HG03108 (cell line): ENCODE measurements at regions not wholly inside any gene's neighbourhood (a gene's known extent, or its start where the extent isn't known, plus 50 kb on each side); places are given as distances from the start of the nearest gene placed in this dataset.

Experiments used
- ATAC-seq: cut with Tn5 transposase; IDR thresholded peaks from one replicate; pipeline ENCODE4 v1.9.1; 2021; ENCODE audit warnings: moderate library complexity; ENCODE audit not compliant: unreplicated experiment

DNA sequence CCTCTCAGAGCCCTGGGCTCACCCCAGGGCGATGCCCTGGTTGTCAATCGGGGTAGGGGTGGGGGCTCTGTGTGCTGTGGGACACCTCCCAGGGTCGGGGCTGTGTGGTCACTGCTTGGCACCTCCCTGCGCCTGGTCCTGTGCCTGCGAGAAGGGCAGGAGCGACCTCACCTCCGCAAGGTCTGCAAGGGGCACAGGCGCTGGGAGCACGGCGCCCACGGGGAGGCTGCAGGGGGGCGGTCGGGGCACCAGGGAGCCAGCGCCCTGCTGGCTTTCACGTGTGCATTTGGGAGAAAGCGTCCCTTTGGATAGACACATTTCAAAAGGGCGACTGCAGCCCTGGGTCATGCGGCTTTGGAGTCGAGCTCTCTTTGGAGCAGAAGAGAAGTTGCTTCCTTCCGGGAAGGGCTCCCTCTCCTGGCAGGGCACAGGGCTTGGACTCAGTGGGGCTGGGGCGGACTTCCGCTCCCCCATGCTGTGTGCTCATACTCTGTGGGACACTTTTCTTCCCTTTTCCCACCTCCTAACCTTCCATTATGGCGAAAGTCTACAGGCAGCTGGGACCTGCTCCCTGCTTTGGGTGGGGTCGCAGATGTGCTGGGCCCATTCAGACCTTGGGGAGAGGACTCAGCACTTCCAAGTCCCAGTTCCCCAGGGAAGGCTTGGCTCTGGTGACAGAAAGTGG lies 52.9 kb upstream of the SLC28A3 start:
- no peak for ATAC-seq

DNA sequence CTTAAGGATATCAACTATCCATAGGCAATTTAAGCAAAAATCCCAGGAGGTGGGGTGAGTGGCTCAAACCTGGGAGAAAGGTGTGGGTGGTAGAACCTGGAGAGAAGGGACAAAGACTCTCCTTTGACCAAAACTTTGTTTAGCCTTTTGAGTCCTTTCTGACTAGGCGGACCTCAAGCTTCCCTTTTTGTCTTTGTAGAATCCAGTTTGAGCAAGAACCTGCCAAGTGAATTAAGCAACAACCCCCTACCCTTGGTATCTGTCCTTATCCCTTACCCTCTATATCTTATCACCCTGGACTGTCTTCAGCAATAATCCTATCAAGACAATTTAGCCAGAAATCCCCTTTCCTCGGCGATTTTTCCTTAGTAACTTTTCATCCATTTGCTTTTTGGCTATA lies 53.5 kb upstream of the SLC28A3 start:
- no peak for ATAC-seq

DNA sequence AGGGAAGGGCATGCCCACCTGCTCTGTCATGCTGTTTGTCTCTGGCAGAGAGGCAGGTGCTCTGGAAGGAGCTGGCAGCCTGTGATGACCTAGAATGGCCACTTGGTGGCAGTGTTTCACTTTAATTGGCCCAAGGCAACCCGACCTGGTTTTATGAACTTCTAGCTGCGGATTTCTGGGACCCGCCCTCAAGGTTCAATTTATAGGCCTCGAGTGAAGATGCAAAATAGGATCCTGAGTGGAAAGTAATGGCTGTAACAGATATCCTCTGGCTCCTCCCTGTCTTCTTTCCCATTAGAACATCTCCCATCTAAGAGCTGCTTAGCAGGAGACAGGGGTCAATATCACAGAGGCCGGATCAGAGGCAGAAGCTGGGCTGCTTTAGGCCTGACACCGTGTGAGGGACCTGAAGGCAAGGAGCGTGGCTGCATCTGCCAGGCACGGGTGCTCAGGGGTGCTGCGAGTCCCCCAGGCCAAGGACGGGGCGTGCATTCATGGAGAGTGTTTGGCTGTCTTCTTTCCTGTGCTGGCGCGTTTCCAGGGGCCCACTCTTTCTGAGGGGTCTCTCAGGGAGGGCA lies 56.7 kb upstream of the SLC28A3 start:
- peak; percentile 61 for ATAC-seq

- ATAC-seq, result no peak
Measured at GRCh38 chr9:84397822-84398221, 57.3 kb upstream of the SLC28A3 start.

GRCh38 chr9:84402517-84402916 lies 62.0 kb upstream of the SLC28A3 start:
- ATAC-seq, result no peak

- ATAC-seq, result no peak
Measured at GRCh38 chr9:84403288-84403687, 62.7 kb upstream of the SLC28A3 start.

- ATAC-seq, result no peak
Measured at GRCh38 chr9:84404095-84404686, 63.6 kb upstream of the SLC28A3 start.

DNA sequence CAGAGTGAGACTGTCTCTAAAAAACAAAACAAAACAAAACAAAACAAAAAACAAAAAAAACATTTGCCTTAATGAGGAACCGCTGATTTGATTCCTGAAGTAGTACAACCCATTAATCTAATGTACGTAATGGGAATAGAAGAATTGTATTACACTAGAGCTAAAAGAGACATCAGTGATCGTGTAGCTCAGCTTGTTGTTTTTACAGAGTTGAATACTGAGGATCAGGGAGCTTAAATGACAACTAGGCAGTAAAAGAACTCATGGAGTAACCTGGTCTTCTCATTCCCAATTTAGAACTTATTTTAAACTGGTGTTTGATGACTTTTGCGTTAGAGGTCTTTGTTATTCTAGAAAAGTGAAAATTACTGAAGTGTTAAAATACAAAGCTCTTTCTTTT lies 65.1 kb upstream of the SLC28A3 start:
- no peak for ATAC-seq

GRCh38 chr9:84408416-84408815 lies 67.9 kb upstream of the SLC28A3 start:
- ATAC-seq, result no peak

- ATAC-seq, result no peak
Measured at GRCh38 chr9:84411683-84412267, 71.2 kb upstream of the SLC28A3 start.

GRCh38 chr9:84412654-84413053 lies 72.1 kb upstream of the SLC28A3 start:
- ATAC-seq, result no peak

DNA sequence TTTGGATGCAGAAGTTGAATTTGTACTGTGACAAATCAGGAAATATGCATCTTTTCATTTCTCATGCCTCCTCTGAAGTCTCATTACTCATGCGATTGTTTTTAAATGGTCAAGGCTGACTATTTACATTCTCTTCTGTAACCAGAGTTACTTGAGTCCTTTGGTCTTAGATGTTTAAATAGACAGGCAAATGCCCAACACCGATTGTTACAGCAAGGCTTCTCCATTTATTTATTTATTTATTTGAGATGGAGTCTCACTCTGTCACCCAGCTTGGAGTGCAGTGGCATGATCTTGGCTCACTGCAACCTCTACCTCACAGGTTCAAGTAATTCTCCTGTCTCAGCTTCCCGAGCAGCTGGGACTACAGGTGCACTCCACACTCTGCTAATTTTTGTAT lies 72.7 kb upstream of the SLC28A3 start:
- ATAC-seq, result no peak

DNA sequence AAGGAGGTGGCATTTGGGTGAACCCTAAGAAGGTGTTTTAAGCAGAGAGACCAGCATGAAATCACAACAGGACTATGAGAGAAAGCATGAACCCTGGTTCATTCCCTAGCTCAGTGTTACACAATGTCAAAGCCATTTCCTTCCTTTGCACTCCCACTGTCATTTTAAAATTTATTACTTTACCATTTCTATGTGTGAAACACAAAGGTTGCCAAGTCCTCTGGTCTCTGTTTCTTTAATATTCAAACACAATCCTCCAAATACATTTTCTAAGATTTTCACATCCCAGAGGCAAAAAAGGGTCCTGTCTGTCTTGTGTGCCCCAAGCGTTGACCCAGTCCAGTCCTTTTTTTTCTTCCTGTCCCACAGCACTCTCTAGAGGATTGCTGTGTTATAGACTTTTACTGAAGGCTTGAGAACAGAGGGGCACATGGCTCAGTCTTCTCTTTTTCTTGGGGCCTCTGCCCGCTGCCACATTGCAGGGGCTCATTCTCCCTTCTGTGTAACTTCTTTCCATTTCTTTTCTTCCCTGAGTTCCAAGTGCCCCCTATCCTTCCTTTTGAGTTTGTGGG lies 78.6 kb upstream of the SLC28A3 start:
- no peak for ATAC-seq

GRCh38 chr9:84424931-84425330 lies 84.4 kb upstream of the SLC28A3 start:
- ATAC-seq, result no peak

- ATAC-seq, result no peak
Measured at GRCh38 chr9:84432746-84433145, 92.2 kb upstream of the SLC28A3 start.

GRCh38 chr9:84435902-84436301 lies 95.3 kb upstream of the SLC28A3 start:
- ATAC-seq, result no peak

GRCh38 chr9:84436386-84437109 lies 96.0 kb upstream of the SLC28A3 start:
- no peak for ATAC-seq

DNA sequence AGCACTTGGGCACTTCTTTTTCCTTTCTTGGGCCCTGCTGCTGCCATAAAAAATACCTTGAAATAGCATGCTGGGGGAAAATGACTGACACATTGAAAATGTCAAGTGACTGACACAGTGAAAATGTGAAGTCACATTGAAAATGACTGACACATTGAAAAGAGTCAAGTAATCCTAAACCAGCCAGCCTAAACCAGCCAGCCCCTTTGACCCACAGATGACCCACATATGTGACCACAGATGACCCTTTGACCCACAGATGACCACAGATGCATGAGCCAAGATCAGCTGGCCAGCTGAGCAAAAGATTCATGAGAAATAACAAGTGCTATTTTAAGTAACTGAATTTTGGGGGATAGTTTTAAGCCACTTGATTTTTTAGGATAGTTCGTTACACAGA lies 97.8 kb upstream of the SLC28A3 start:
- no peak for ATAC-seq

DNA sequence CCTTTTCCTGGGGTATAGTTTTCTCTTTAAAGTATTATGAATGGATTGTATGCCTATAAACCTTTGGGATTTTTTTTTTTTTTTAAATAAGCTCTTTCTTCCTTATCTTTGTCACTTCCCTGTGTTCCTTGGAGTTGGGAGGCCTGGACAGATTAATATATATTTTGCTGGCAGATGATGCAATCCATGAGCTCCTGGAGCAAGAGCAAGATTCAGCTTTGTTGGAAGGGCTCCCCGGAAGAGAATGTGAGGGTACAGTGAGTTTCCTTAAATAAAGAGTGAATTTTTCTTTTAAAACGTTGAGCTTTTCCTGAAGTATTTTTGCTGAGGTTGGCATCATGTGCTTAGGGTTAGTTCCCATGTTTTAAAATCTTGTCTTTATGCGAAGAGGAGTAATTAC lies 98.7 kb upstream of the SLC28A3 start:
- no peak for ATAC-seq

- no peak for ATAC-seq
Measured at GRCh38 chr9:84442712-84443111, 102.2 kb upstream of the SLC28A3 start.

DNA sequence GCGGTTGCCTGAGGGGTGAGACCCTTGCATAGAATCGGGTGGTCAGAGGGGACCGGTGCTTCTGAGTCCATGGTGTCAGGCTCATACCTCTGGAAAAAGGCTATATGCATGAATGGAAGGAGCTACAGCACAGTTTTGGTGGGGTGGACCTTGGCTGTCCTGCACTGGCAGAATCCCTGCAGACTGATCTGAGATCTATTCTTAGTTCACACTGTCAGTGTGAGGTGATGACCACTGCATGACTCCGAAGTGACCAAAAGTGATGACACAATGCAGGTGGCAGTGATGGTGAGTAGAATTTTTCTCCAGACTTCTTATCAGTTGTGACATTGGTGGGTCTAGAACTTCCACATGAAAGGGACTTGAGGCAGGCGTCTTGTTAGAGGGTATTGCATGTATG lies 105.2 kb upstream of the SLC28A3 start:
- ATAC-seq, result no peak
